ENCODE measurements at regions not wholly inside any gene's neighbourhood (a gene's known extent, or its start where the extent isn't known, plus 50 kb on each side); places are given as distances from the start of the nearest gene placed in this dataset.
"Not testable (repeated sequence)": the region's sequence is repeated elsewhere in the genome, so short reads cannot be mapped to it uniquely, and the experiment has no call there.

DNA sequence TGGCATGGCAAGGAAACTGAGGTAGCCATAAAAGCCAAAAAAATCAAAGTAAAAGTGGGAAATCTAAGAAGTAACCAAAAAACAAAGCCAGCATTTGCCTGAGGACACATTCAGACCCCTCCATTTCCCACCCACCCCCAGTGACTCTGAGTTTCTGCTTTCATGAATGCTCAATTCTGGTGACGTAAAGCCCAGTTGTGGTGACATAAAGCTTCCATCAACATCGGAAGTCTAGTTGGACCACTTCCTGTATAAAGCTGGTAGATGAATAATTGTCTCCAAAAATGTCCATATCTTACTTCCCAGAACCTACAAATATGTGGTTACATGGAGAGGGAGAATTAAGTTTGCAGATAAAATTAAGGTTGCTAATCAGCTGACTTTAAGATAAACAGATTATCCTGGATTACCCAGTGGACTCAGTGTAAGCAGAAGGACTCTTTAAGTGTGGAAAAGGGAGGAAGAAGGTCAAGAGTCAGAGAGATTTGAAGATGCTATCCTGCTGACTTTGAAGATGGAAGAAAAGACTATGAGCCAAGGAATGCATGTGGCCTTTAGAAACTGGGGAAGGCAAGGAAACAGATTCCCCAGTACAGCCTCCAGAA is 62.0 kb upstream of the ST3GAL6 start:
- TF ChIP-seq, protein P1, sequence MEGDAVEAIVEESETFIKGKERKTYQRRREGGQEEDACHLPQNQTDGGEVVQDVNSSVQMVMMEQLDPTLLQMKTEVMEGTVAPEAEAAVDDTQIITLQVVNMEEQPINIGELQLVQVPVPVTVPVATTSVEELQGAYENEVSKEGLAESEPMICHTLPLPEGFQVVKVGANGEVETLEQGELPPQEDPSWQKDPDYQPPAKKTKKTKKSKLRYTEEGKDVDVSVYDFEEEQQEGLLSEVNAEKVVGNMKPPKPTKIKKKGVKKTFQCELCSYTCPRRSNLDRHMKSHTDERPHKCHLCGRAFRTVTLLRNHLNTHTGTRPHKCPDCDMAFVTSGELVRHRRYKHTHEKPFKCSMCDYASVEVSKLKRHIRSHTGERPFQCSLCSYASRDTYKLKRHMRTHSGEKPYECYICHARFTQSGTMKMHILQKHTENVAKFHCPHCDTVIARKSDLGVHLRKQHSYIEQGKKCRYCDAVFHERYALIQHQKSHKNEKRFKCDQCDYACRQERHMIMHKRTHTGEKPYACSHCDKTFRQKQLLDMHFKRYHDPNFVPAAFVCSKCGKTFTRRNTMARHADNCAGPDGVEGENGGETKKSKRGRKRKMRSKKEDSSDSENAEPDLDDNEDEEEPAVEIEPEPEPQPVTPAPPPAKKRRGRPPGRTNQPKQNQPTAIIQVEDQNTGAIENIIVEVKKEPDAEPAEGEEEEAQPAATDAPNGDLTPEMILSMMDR (IDR thresholded peaks at IDR 0.05; ENCODE audit: insufficient read depth, missing control alignments), result no peak

DNA sequence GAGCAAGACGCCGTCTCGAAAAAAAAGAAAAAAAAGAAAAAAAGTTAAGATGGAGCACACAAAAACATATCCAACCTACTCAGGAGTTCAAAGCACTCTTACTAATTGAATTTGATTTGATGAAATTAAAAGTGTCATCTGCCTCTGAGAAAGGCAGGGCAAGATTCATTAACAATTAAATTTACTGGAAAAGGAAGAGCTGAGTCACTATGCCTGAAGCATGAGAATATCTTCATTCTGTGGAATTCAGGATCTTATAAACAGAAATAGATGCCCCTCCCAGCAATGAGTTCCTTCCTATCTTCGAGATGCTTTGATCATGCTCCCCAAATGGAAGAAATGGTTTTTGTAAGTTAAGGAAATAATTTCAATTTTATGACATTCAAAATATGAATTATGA is 61.0 kb upstream of the ST3GAL6 start:
- FAIRE-seq (no peak), DNase-seq (ENCODE audit: insufficient read length, low spot score) (no peak)
- TF ChIP-seq, protein P1 (IDR thresholded peaks at IDR 0.05; ENCODE audit: insufficient read depth, missing control alignments), result no peak

More for the DNA sequence above, 62.0 kb upstream of the ST3GAL6 start:
- FAIRE-seq (no peak), DNase-seq (ENCODE audit: insufficient read length, low spot score) (no peak)

DNA sequence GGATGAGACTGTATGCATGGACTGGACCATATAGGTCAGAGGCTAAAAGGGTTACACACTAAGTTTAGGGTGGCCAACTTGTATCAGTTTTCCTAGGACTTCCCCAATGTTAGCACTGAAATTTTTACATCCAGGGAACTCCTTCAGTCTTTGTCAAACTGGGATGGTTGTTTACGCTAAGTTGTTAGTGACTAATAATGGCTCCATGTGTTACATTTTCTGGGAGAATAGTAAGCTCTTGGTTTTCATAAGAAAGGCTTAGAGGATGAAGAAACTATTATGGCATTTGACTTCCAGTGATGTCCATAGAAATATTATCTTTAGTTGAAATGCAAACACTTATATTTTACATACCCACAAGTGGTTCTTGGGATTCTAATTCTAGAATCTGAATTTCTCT is 57.9 kb upstream of the ST3GAL6 start:
- TF ChIP-seq, protein P1 (IDR thresholded peaks at IDR 0.05; ENCODE audit: insufficient read depth, missing control alignments), result no peak
- FAIRE-seq (no peak), DNase-seq (ENCODE audit: insufficient read length, low spot score) (no peak)

DNA sequence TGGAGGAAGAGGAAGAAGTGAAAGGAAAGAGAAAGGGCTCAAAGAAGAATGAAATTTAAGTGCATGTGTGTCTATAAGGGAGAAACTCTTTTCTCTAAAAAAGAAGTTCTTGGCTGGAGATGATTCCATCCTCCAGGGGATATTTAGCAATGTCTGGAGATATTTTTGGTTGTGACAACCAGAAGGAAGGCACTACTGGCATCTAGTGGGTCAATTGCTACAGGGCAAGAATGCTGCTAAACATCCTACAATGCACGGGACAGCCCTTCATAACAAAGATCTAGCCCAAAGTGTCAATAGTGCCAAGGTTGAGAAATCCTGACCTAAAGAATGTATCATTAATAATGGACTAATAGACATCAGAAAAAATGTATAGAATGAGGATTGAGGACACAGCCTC is 57.4 kb upstream of the ST3GAL6 start:
- no peak for DNase-seq (ENCODE audit: insufficient read length, low spot score)
- TF ChIP-seq, protein P1 (IDR thresholded peaks at IDR 0.05; ENCODE audit: insufficient read depth, missing control alignments), result no peak
- FAIRE-seq, result no peak

DNA sequence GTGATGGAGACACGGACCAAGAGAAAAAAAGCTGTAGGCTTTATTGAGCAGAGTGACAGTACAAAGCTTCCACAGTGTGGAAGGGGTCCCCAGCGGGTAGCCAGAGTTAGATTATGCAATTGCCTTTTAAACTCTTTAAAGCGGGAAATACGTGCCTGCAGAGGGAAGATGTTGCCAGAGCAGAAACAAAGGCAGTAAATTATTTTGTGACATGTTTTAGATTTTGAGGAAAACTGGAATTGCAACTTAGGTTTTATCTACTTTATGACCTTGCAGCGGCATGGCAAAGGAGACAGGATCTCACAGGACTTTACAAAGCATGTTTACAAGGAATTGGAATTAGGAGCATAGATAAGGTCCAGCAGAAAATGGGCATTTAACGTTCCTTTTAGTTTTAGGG is 54.5 kb upstream of the ST3GAL6 start:
- not testable (repeated sequence) for FAIRE-seq; DNase-seq (ENCODE audit: insufficient read length, low spot score)

DNA sequence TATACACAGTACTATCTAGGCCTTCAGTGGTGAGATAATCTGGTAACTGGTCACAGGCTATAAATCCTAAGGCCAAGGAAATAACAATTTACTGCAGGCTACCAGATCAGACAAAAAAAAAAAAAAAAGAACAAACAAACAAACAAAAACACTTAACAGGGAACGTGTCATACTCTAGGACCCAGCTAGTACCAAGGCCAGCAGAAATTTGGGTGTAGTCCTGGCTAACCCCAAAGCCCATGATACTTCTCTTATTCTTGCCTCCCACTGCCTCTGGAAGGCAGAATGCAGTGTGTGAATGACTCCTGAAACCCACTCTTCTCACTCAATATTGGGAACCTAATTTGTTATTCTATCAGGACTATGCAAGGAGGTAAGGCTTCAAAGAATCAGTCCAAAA is 53.7 kb upstream of the ST3GAL6 start:
- TF ChIP-seq, protein P1 (IDR thresholded peaks at IDR 0.05; ENCODE audit: insufficient read depth, missing control alignments), result no peak
- FAIRE-seq, result no peak
- DNase-seq (ENCODE audit: insufficient read length, low spot score), result no peak

DNA sequence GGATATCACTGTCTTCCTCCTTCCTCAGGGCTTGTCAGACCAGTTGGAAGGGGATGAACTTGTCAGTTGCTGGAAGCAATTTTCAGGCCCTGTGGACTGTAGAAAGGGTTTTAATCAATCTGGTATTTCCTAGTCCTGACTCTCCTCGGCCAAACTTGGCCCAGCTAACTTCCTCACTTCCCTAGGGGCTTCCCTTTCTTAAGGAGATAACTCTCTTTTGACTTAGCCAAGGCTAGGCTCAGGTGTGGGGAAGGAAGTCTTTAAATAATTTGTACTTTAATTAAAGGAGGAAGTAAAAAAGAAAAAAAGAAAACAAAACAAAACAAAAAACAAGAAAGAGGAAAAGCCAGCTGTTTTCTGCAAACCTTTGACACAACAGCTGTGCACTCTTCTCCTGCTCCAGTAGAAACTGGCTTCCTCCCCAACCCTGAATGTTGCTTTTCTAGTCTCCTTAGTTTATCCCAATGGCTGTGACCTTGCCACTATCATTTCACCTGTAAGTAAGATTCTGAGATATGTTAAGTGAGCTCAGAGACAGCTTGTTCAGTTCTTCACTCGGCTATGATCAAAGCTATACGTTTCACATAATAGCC is 53.0 kb upstream of the ST3GAL6 start:
- TF ChIP-seq, protein P1 (IDR thresholded peaks at IDR 0.05; ENCODE audit: insufficient read depth, missing control alignments), result no peak
- DNase-seq (ENCODE audit: insufficient read length, low spot score) (no peak), FAIRE-seq (no peak)

All from D721Med (cell line).